ENCODE measurements at regions not wholly inside any gene's neighbourhood (a gene's known extent, or its start where the extent isn't known, plus 50 kb on each side); places are given as distances from the start of the nearest gene placed in this dataset.

- H3K4me3 Mint-ChIP-seq = no peak overlapping the region
- H3K9me3 Mint-ChIP-seq = no peaks in the 10 kb centered on the region
Observed at GRCh38 chr11:36792996-36793914, 195.2 kb upstream of the RAG2 start.

GRCh38 chr11:36791957-36792356 lies 193.9 kb upstream of the RAG2 start:
- intact Hi-C loops (cut with micrococcal nuclease) = no loop called here
- Mint-ChIP-seq H3K4me3 (no peak overlapping the region), H3K36me3 (ENCODE audit: low read depth) (no peaks in the 10 kb centered on the region), H3K27ac (no peak overlapping the region), H3K4me1 (ENCODE audit: low read depth) (no peaks in the 10 kb centered on the region), H3K9me3 (no peaks in the 10 kb centered on the region), H3K27me3 (no peaks in the 10 kb centered on the region)

More at GRCh38 chr11:36792996-36793914, 195.2 kb upstream of the RAG2 start:
- no peaks in the 10 kb centered on the region for H3K4me1 Mint-ChIP-seq (ENCODE audit: low read depth)
- H3K27ac Mint-ChIP-seq = no peak overlapping the region
- H3K27me3 Mint-ChIP-seq = no peaks in the 10 kb centered on the region
- no peaks in the 10 kb centered on the region for H3K36me3 Mint-ChIP-seq (ENCODE audit: low read depth)
- intact Hi-C loops (cut with micrococcal nuclease) = no loop called here

- H3K4me1 Mint-ChIP-seq (ENCODE audit: low read depth) = no peaks in the 10 kb centered on the region
- H3K36me3 Mint-ChIP-seq (ENCODE audit: low read depth) = no peaks in the 10 kb centered on the region
- no peaks in the 10 kb centered on the region for H3K27me3 Mint-ChIP-seq
- intact Hi-C loops (cut with micrococcal nuclease) = no loop called here
- H3K9me3 Mint-ChIP-seq = no peaks in the 10 kb centered on the region
- H3K4me3 Mint-ChIP-seq = no peak overlapping the region
- no peak overlapping the region for H3K27ac Mint-ChIP-seq
Observed at GRCh38 chr11:36790526-36790925, 192.5 kb upstream of the RAG2 start.

- Mint-ChIP-seq H3K9me3 (no peaks in the 10 kb centered on the region), H3K36me3 (ENCODE audit: low read depth) (no peaks in the 10 kb centered on the region), H3K4me1 (ENCODE audit: low read depth) (no peaks in the 10 kb centered on the region), H3K4me3 (no peak overlapping the region), H3K27me3 (peaks cover 4% of the 10 kb centered on the region), H3K27ac (no peak overlapping the region)
- intact Hi-C loops (cut with micrococcal nuclease) = no loop called here
Observed at GRCh38 chr11:36783808-36784207, 185.8 kb upstream of the RAG2 start.

GRCh38 chr11:36779791-36780190 lies 181.8 kb upstream of the RAG2 start:
- intact Hi-C loops (cut with micrococcal nuclease) = no loop called here
- Mint-ChIP-seq H3K27me3 (peaks cover 4% of the 10 kb centered on the region), H3K27ac (no peak overlapping the region), H3K4me1 (ENCODE audit: low read depth) (no peaks in the 10 kb centered on the region), H3K36me3 (ENCODE audit: low read depth) (no peaks in the 10 kb centered on the region), H3K4me3 (no peak overlapping the region), H3K9me3 (no peaks in the 10 kb centered on the region)

GRCh38 chr11:36777311-36777710 lies 179.3 kb upstream of the RAG2 start:
- Mint-ChIP-seq H3K27ac (no peak overlapping the region), H3K4me1 (ENCODE audit: low read depth) (peaks cover 6% of the 10 kb centered on the region), H3K36me3 (ENCODE audit: low read depth) (no peaks in the 10 kb centered on the region), H3K27me3 (peaks cover 3% of the 10 kb centered on the region), H3K4me3 (no peak overlapping the region), H3K9me3 (no peaks in the 10 kb centered on the region)
- intact Hi-C loops (cut with micrococcal nuclease) = no loop called here

- intact Hi-C loops (cut with micrococcal nuclease) = no loop called here
- Mint-ChIP-seq H3K27ac (no peak overlapping the region), H3K4me1 (ENCODE audit: low read depth) (peaks cover 6% of the 10 kb centered on the region), H3K27me3 (no peaks in the 10 kb centered on the region), H3K4me3 (no peak overlapping the region), H3K36me3 (ENCODE audit: low read depth) (no peaks in the 10 kb centered on the region), H3K9me3 (no peaks in the 10 kb centered on the region)
Observed at GRCh38 chr11:36775756-36776155, 177.7 kb upstream of the RAG2 start.

- Mint-ChIP-seq H3K36me3 (ENCODE audit: low read depth) (no peaks in the 10 kb centered on the region), H3K27me3 (no peaks in the 10 kb centered on the region), H3K9me3 (no peaks in the 10 kb centered on the region), H3K4me1 (ENCODE audit: low read depth) (peaks cover 6% of the 10 kb centered on the region), H3K27ac (no peak overlapping the region), H3K4me3 (no peak overlapping the region)
- intact Hi-C loops (cut with micrococcal nuclease) = no loop called here
Observed at GRCh38 chr11:36775130-36775529, 177.1 kb upstream of the RAG2 start.

GRCh38 chr11:36774603-36775002 lies 176.6 kb upstream of the RAG2 start:
- H3K36me3 Mint-ChIP-seq (ENCODE audit: low read depth) = no peaks in the 10 kb centered on the region
- intact Hi-C loops (cut with micrococcal nuclease) = no loop called here
- no peak overlapping the region for H3K4me3 Mint-ChIP-seq
- no peaks in the 10 kb centered on the region for H3K9me3 Mint-ChIP-seq
- no peak overlapping the region for H3K27ac Mint-ChIP-seq
- no peaks in the 10 kb centered on the region for H3K27me3 Mint-ChIP-seq
- peaks cover 6% of the 10 kb centered on the region for H3K4me1 Mint-ChIP-seq (ENCODE audit: low read depth)

- Mint-ChIP-seq H3K4me1 (ENCODE audit: low read depth) (no peaks in the 10 kb centered on the region), H3K9me3 (no peaks in the 10 kb centered on the region), H3K27me3 (peaks cover 3% of the 10 kb centered on the region), H3K36me3 (ENCODE audit: low read depth) (no peaks in the 10 kb centered on the region), H3K27ac (no peak overlapping the region), H3K4me3 (no peak overlapping the region)
- intact Hi-C loops (cut with micrococcal nuclease) = no loop called here
Observed at GRCh38 chr11:36763187-36763586, 165.2 kb upstream of the RAG2 start.

- no peaks in the 10 kb centered on the region for H3K9me3 Mint-ChIP-seq
- H3K4me3 Mint-ChIP-seq = no peak overlapping the region
- intact Hi-C loops (cut with micrococcal nuclease) = no loop called here
- no peaks in the 10 kb centered on the region for H3K36me3 Mint-ChIP-seq (ENCODE audit: low read depth)
- no peaks in the 10 kb centered on the region for H3K4me1 Mint-ChIP-seq (ENCODE audit: low read depth)
- H3K27me3 Mint-ChIP-seq = peaks cover 3% of the 10 kb centered on the region
- no peak overlapping the region for H3K27ac Mint-ChIP-seq
Observed at GRCh38 chr11:36757075-36757474, 159.0 kb upstream of the RAG2 start.

- intact Hi-C loops (cut with micrococcal nuclease) = no loop called here
- Mint-ChIP-seq H3K27me3 (peaks cover 5% of the 10 kb centered on the region), H3K4me1 (ENCODE audit: low read depth) (no peaks in the 10 kb centered on the region), H3K36me3 (ENCODE audit: low read depth) (no peaks in the 10 kb centered on the region), H3K27ac (no peak overlapping the region), H3K4me3 (no peak overlapping the region), H3K9me3 (no peaks in the 10 kb centered on the region)
Observed at GRCh38 chr11:36753960-36754359, 155.9 kb upstream of the RAG2 start.

- H3K4me3 Mint-ChIP-seq = no peak overlapping the region
- no peaks in the 10 kb centered on the region for H3K36me3 Mint-ChIP-seq (ENCODE audit: low read depth)
- no peaks in the 10 kb centered on the region for H3K9me3 Mint-ChIP-seq
- no peaks in the 10 kb centered on the region for H3K4me1 Mint-ChIP-seq (ENCODE audit: low read depth)
- intact Hi-C loops (cut with micrococcal nuclease) = no loop called here
- H3K27me3 Mint-ChIP-seq = peaks cover 6% of the 10 kb centered on the region
- no peak overlapping the region for H3K27ac Mint-ChIP-seq
Observed at GRCh38 chr11:36751996-36752395, 154.0 kb upstream of the RAG2 start.

GRCh38 chr11:36751335-36751781 lies 153.3 kb upstream of the RAG2 start:
- no peak overlapping the region for H3K27ac Mint-ChIP-seq
- no peaks in the 10 kb centered on the region for H3K4me1 Mint-ChIP-seq (ENCODE audit: low read depth)
- peaks cover 6% of the 10 kb centered on the region for H3K27me3 Mint-ChIP-seq
- intact Hi-C loops (cut with micrococcal nuclease) = no loop called here
- no peaks in the 10 kb centered on the region for H3K9me3 Mint-ChIP-seq
- H3K4me3 Mint-ChIP-seq = no peak overlapping the region
- H3K36me3 Mint-ChIP-seq (ENCODE audit: low read depth) = no peaks in the 10 kb centered on the region

GRCh38 chr11:36750349-36750748 lies 152.3 kb upstream of the RAG2 start:
- Mint-ChIP-seq H3K9me3 (no peaks in the 10 kb centered on the region), H3K36me3 (ENCODE audit: low read depth) (no peaks in the 10 kb centered on the region), H3K4me3 (no peak overlapping the region), H3K27ac (no peak overlapping the region), H3K27me3 (peaks cover 11% of the 10 kb centered on the region), H3K4me1 (ENCODE audit: low read depth) (no peaks in the 10 kb centered on the region)
- intact Hi-C loops (cut with micrococcal nuclease) = no loop called here

All from dendritic cell treated with granulocyte-macrophage colony-stimulating factor and Interleukin-4, amounts not matched to agents 40 ng/mL and 50 ng/mL, for 4 days (primary cell).